ENCODE measurements at regions not wholly inside any gene's neighbourhood (a gene's known extent, or its start where the extent isn't known, plus 50 kb on each side); places are given as distances from the start of the nearest gene placed in this dataset.

DNA sequence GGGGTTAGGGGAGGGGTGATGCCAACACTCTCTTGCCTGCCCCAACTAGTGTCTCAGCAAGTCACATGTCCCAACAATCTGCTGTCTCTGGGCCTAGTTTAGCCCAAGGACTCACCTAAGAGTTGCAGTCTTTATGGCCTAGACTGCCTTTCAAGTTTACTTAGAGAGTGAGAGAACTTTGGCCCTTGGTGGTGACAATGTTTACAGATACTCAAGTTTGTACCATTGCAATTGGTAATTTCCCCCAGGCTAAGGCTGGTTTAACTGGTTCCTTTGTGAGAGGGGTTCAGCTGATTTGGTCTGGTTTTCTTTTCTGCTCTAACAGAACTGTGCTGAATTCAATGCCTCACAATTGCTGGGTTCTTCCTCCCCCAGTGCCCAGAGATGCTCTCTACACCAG is 1279.9 kb upstream of the EYS start:
- no peak for DNase-seq (ENCODE audit: low read depth)
- TF ChIP-seq, protein P1, sequence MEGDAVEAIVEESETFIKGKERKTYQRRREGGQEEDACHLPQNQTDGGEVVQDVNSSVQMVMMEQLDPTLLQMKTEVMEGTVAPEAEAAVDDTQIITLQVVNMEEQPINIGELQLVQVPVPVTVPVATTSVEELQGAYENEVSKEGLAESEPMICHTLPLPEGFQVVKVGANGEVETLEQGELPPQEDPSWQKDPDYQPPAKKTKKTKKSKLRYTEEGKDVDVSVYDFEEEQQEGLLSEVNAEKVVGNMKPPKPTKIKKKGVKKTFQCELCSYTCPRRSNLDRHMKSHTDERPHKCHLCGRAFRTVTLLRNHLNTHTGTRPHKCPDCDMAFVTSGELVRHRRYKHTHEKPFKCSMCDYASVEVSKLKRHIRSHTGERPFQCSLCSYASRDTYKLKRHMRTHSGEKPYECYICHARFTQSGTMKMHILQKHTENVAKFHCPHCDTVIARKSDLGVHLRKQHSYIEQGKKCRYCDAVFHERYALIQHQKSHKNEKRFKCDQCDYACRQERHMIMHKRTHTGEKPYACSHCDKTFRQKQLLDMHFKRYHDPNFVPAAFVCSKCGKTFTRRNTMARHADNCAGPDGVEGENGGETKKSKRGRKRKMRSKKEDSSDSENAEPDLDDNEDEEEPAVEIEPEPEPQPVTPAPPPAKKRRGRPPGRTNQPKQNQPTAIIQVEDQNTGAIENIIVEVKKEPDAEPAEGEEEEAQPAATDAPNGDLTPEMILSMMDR (IDR thresholded peaks at IDR 0.05; ENCODE audit: low read length, missing control alignments): no peak
- no peak overlapping the region for H3K4me3 ChIP-seq (replicated peaks; ENCODE audit: low read depth, low read length)

GRCh38 chr6:66985816-66986215 is 1278.8 kb upstream of the EYS start:
- no peak overlapping the region for H3K4me3 ChIP-seq (replicated peaks; ENCODE audit: low read depth, low read length)
- TF ChIP-seq, protein P1 (IDR thresholded peaks at IDR 0.05; ENCODE audit: low read length, missing control alignments): no peak
- no peak for DNase-seq (ENCODE audit: low read depth)

DNA sequence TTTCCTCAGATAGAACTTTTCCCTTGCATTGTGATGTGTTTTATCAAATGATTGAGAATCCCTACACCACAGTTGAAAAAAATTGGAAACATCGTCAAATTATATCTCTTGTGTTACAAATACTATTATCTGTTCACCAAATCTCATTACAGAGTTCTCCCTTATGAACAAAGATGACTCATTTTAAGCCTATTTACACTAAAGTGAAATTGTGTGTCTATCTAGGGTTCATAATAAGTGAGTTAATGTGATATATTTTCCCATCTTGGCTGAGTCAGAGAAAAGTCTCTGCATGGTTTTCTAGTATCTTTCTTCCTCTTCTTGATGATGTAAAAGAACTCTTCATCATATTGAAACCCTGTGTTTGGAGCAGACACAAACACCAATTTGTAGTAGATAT is 1263.3 kb upstream of the EYS start:
- TF ChIP-seq, protein P1 (IDR thresholded peaks at IDR 0.05; ENCODE audit: low read length, missing control alignments): no peak
- no peak for DNase-seq (ENCODE audit: low read depth)
- H3K4me3 ChIP-seq (replicated peaks; ENCODE audit: low read depth, low read length): no peak overlapping the region

GRCh38 chr6:66965227-66965626 is 1258.2 kb upstream of the EYS start:
- H3K4me3 ChIP-seq (replicated peaks; ENCODE audit: low read depth, low read length): no peak overlapping the region
- TF ChIP-seq, protein P1 (IDR thresholded peaks at IDR 0.05; ENCODE audit: low read length, missing control alignments): no peak
- no peak for DNase-seq (ENCODE audit: low read depth)

- DNase-seq (ENCODE audit: low read depth): no peak
- H3K4me3 ChIP-seq (replicated peaks; ENCODE audit: low read depth, low read length): no peak overlapping the region
- TF ChIP-seq, protein P1 (IDR thresholded peaks at IDR 0.05; ENCODE audit: low read length, missing control alignments): no peak
Measured at GRCh38 chr6:66964216-66964615, 1257.2 kb upstream of the EYS start.

- no peak for DNase-seq (ENCODE audit: low read depth)
Measured at GRCh38 chr6:66962082-66962481, 1255.1 kb upstream of the EYS start.

DNA sequence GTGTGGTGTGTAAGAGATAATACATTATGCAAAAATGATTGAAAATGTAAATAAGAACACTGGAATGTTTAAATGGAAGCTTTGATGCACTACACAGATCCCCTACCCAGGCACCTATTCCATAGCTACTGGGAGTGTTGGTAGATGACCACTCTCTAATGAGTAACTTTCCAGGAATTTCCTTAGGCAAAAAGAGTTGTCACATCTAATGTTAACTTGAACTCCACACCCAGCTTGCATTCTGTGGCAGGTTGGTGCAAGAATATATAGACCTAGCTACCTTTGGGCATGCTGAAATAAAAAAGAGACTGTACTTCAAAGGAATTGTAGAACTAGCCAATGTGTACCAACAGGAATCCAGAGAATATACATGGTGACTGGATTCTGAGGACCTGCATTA is 1254.2 kb upstream of the EYS start:
- DNase-seq (ENCODE audit: low read depth): no peak
- TF ChIP-seq, protein P1 (IDR thresholded peaks at IDR 0.05; ENCODE audit: low read length, missing control alignments): no peak
- no peak overlapping the region for H3K4me3 ChIP-seq (replicated peaks; ENCODE audit: low read depth, low read length)

More at GRCh38 chr6:66962082-66962481, 1255.1 kb upstream of the EYS start:
- TF ChIP-seq, protein P1 (IDR thresholded peaks at IDR 0.05; ENCODE audit: low read length, missing control alignments): no peak
- H3K4me3 ChIP-seq (replicated peaks; ENCODE audit: low read depth, low read length): no peak overlapping the region

Data from fibroblast of pulmonary artery (primary cell).